Endodermal cell (in vitro differentiated cells): ENCODE measurements at regions not wholly inside any gene's neighbourhood (a gene's known extent, or its start where the extent isn't known, plus 50 kb on each side); places are given as distances from the start of the nearest gene placed in this dataset.

Experiments
- DNase-seq: peaks from one replicate; pipeline ENCODE4 v3.0.0-alpha.2; 2017
- H3K27ac ChIP-seq: 2 replicates; pipeline ENCODE4 v1.5.1; 2013; ENCODE audit warnings: mild to moderate bottlenecking, low read depth, low read length, moderate library complexity
- H3K27me3 ChIP-seq: 2 replicates; pipeline ENCODE4 v1.6.1; 2013; ENCODE audit warnings: mild to moderate bottlenecking, low read length, moderate library complexity; ENCODE audit not compliant: insufficient read depth, control insufficient read depth, poor library complexity, severe bottlenecking
- H3K36me3 ChIP-seq: 2 replicates; pipeline ENCODE4 v1.7.0; 2013; ENCODE audit warnings: mild to moderate bottlenecking, low read length, moderate library complexity; ENCODE audit not compliant: control insufficient read depth, insufficient read depth
- H3K4me1 ChIP-seq: one replicate; pipeline ENCODE4 v1.7.0; 2013; ENCODE audit warnings: low read length; ENCODE audit not compliant: control insufficient read depth, insufficient read depth
- H3K4me3 ChIP-seq: 2 replicates; pipeline ENCODE4 v1.5.1; 2013; ENCODE audit warnings: mild to moderate bottlenecking, low read length, moderate library complexity
- H3K9ac ChIP-seq: 2 replicates; pipeline ENCODE4 v1.6.1; 2013; ENCODE audit warnings: mild to moderate bottlenecking, low read length, moderate library complexity; ENCODE audit not compliant: poor library complexity, severe bottlenecking; ENCODE audit errors: extremely low read depth
- H3K9me3 ChIP-seq: 2 replicates; pipeline ENCODE4 v1.6.1; 2013; ENCODE audit warnings: mild to moderate bottlenecking, low read length, moderate library complexity; ENCODE audit not compliant: control insufficient read depth
- H3K27ac Mint-ChIP-seq: 2 replicates; pipeline ENCODE4 v1.8.0; 2020; ENCODE audit warnings: mixed read lengths
- H3K27me3 Mint-ChIP-seq: 2 replicates; pipeline ENCODE4 v1.8.0; 2021; ENCODE audit warnings: mild to moderate bottlenecking, mixed read lengths; ENCODE audit not compliant: insufficient read depth
- H3K36me3 Mint-ChIP-seq: 2 replicates; pipeline ENCODE4 v1.8.0; 2020; ENCODE audit warnings: low read depth, mixed read lengths
- H3K4me1 Mint-ChIP-seq: 2 replicates; pipeline ENCODE4 v1.8.0; 2020; ENCODE audit warnings: mixed read lengths
- H3K4me3 Mint-ChIP-seq: 2 replicates; pipeline ENCODE4 v1.8.0; 2020; ENCODE audit warnings: mild to moderate bottlenecking, moderate library complexity, mixed read lengths
- H3K9me3 Mint-ChIP-seq: 2 replicates; pipeline ENCODE4 v1.8.0; 2020; ENCODE audit warnings: mild to moderate bottlenecking, mixed read lengths
- WGBS, 2 experiments: methylation state at CpG; one replicate each; pipeline versions ENCODE4 v1.1.5 to v1.1.7; 2013; ENCODE audit warnings: missing lambda C conversion rate in 2 of 2, mixed read lengths in 1 of 2; ENCODE audit not compliant: insufficient coverage in 1 of 2, insufficient read length in 1 of 2; 5-methylcytosine and 5-hydroxymethylcytosine counted together
- TF ChIP-seq, protein P1 (sequence below): fragments of 200-600 bp; sonication (generic); conservative IDR thresholded peaks from 2 replicates; pipeline ENCODE4 v1.5.0; 2021; ENCODE audit warnings: antibody characterized with exemption, mild to moderate bottlenecking

DNA sequence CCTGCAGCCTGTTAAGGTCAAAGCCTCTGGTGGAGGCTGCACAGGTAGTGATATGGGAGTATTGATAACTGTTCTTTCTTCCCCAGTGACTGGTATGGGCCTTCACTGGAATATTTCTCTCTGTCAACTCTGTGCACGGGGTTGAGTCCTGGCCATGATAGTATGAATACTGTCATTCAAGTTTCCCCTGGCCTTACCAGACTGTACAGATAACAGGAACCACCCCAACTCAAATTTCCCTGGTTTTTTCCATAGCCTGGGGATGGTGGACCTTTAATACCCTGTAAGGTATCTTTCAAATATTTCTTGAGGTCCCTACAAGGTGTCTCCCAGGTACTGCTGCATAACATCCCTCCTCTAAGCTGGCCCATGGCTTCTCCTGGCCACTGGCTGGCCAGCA is 51.4 kb upstream of the TNFAIP3 start:
- TF ChIP-seq, protein P1, sequence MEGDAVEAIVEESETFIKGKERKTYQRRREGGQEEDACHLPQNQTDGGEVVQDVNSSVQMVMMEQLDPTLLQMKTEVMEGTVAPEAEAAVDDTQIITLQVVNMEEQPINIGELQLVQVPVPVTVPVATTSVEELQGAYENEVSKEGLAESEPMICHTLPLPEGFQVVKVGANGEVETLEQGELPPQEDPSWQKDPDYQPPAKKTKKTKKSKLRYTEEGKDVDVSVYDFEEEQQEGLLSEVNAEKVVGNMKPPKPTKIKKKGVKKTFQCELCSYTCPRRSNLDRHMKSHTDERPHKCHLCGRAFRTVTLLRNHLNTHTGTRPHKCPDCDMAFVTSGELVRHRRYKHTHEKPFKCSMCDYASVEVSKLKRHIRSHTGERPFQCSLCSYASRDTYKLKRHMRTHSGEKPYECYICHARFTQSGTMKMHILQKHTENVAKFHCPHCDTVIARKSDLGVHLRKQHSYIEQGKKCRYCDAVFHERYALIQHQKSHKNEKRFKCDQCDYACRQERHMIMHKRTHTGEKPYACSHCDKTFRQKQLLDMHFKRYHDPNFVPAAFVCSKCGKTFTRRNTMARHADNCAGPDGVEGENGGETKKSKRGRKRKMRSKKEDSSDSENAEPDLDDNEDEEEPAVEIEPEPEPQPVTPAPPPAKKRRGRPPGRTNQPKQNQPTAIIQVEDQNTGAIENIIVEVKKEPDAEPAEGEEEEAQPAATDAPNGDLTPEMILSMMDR: no peak
- no peak for DNase-seq
- H3K4me3 Mint-ChIP-seq: no peak overlapping the region
- H3K27me3 Mint-ChIP-seq: no peaks in the 10 kb centered on the region
- Histone ChIP-seq H3K9me3 (no peaks in the 10 kb centered on the region), H3K27me3 (no peaks in the 10 kb centered on the region), H3K9ac (no peak overlapping the region), H3K27ac (no peak overlapping the region), H3K4me3 (no peak overlapping the region), H3K4me1 (no peaks in the 10 kb centered on the region), H3K36me3 (no peaks in the 10 kb centered on the region)
- H3K36me3 Mint-ChIP-seq: no peaks in the 10 kb centered on the region
- H3K27ac Mint-ChIP-seq: no peak overlapping the region
- WGBS, 2 experiments: 83% methylated on average over 1 of the region's 1 CpG; no CpG with 5 or more reads in 1 of the 2 experiments
- no peaks in the 10 kb centered on the region for H3K4me1 Mint-ChIP-seq
- no peaks in the 10 kb centered on the region for H3K9me3 Mint-ChIP-seq

DNA sequence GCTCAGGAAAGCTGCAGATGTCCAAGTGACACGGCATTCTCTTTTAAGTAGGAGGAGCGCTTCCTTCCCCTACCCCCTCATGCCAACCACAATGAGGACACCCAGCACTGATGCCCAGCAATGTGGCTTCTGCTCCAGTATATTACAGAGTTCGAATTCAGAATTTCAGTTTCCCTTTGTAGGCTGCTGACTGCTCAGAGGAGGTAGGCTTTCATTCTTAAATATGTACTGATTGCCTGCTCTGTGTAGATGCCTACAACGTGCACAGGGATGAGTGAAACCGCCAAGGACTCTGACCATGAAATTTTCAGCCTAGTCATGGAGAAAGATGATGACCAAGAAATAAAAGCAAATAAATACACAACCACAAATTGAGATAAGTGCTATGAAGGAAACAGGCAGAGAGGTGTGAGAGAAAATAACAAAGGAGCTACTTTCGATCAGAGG is 50.9 kb upstream of the TNFAIP3 start:
- Histone ChIP-seq H3K4me3 (no peak overlapping the region), H3K9me3 (no peaks in the 10 kb centered on the region), H3K36me3 (no peaks in the 10 kb centered on the region), H3K27ac (no peak overlapping the region), H3K4me1 (no peaks in the 10 kb centered on the region), H3K9ac (no peak overlapping the region), H3K27me3 (no peaks in the 10 kb centered on the region)
- 76 to 100% methylated on average over 1 to 6 of the region's 6 CpGs for WGBS, 2 experiments
- DNase-seq: no peak
- H3K27ac Mint-ChIP-seq: no peak overlapping the region
- TF ChIP-seq, protein P1: no peak
- no peaks in the 10 kb centered on the region for H3K4me1 Mint-ChIP-seq
- no peaks in the 10 kb centered on the region for H3K27me3 Mint-ChIP-seq
- no peaks in the 10 kb centered on the region for H3K9me3 Mint-ChIP-seq
- no peak overlapping the region for H3K4me3 Mint-ChIP-seq
- no peaks in the 10 kb centered on the region for H3K36me3 Mint-ChIP-seq

DNA sequence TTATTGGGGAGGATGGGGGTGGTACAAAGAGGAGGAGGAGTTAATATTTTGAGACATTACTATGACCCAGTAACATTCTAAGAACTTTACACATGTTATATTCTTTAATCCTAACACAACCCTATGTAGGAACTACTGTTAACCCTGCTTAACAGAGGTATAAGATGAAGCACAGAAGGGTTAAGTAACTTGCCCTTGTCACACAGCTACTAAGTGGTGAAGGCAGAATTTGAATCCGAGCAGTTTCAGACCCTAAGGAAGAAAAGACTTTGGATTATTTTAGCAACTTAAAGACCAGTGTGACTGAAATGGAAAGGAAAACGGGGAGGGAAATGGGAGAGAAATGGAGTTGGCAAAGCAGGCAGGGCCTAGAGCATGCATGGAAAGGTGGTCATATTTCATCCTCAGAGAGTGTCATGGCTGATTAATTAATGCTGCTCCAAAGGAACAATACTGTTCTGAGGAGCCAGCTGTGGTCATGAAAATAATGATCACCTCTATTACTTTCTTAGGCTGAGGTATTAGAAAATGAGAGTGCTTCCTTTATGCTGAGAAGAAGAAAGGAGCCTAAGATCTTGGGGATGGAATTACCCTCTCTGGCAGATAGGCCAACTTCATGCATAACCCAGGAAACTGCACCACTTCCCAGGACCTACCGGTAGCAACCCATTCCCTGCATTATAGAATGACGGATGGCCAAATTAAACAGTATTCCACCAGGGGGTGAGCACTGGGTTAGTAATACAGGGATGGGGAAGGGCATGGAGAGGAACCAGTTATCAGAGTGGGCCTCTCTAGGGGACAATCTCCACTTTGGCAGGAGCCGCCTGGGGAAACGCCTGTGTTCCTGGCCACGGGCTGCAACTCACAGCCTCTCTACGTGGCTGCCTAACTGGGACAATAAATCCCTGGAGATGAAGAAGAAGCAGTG is 50.1 kb upstream of the TNFAIP3 start:
- no peak overlapping the region for H3K27ac ChIP-seq
- H3K36me3 ChIP-seq: no peaks in the 10 kb centered on the region
- H3K27me3 ChIP-seq: no peaks in the 10 kb centered on the region
- no peak overlapping the region for H3K4me3 Mint-ChIP-seq
- H3K9me3 ChIP-seq: no peaks in the 10 kb centered on the region
- DNase-seq: no peak
- TF ChIP-seq, protein P1: no peak
- no peak overlapping the region for H3K9ac ChIP-seq
- no peaks in the 10 kb centered on the region for H3K27me3 Mint-ChIP-seq
- H3K9me3 Mint-ChIP-seq: no peaks in the 10 kb centered on the region
- no peaks in the 10 kb centered on the region for H3K4me1 ChIP-seq
- WGBS, 2 experiments: 92 to 100% methylated on average over 6 to 8 of the region's 8 CpGs
- no peaks in the 10 kb centered on the region for H3K4me1 Mint-ChIP-seq
- no peak overlapping the region for H3K4me3 ChIP-seq
- no peaks in the 10 kb centered on the region for H3K36me3 Mint-ChIP-seq
- H3K27ac Mint-ChIP-seq: no peak overlapping the region
